ENCODE measurements at regions not wholly inside any gene's neighbourhood (a gene's known extent, or its start where the extent isn't known, plus 50 kb on each side); places are given as distances from the start of the nearest gene placed in this dataset.

- no peak overlapping the region for H3K4me3 ChIP-seq (replicated peaks in 1 of 3; ENCODE audit: insufficient read depth in 1 of 3, low read depth in 1 of 3, low read length in 3 of 3)
- H3K4me2 ChIP-seq (ENCODE audit: insufficient read depth, low read length): no peak overlapping the region
- no peak overlapping the region for H3K9ac ChIP-seq (replicated peaks; ENCODE audit: extremely low read depth, insufficient read depth, low read length)
- no peaks in the 10 kb centered on the region for H3K36me3 ChIP-seq (ENCODE audit: control insufficient read depth in 2 of 2, extremely low read depth in 1 of 2, insufficient read depth in 2 of 2, low read length in 2 of 2)
- ChIA-PET POLR2A (no interaction called here), CTCF (interaction anchor here (0.9 to 1.7 kb wide), 3 partner anchors 15 to 433 kb away, joined by 3 to 4 read pairs (median 3); no protein-coding TSS in a partner anchor)
- intact Hi-C loops (cut with micrococcal nuclease) (no loop called here), dilution Hi-C loops (cut with MboI; ENCODE audit: extremely low pct_ligation_motif_present, low sequenced_read_pairs) (no loop called here)
- H3K4me1 ChIP-seq (ENCODE audit: control insufficient read depth, extremely low read depth, insufficient read depth, low read length): peaks cover 8% of the 10 kb centered on the region
- no peak overlapping the region for H3K27ac ChIP-seq (ENCODE audit: insufficient read depth, low read depth, low read length)
- no peak for FAIRE-seq
- no peaks in the 10 kb centered on the region for H3K9me3 ChIP-seq (replicated peaks; ENCODE audit: control insufficient read depth, insufficient read depth, low read length)
- no peak for DNase-seq (ENCODE audit: low read depth, low spot score)
- no peaks in the 10 kb centered on the region for H3K27me3 ChIP-seq (ENCODE audit: control insufficient read depth in 2 of 2, insufficient read depth in 2 of 2, low read length in 2 of 2)
- TF ChIP-seq POLR2AphosphoS5 (IDR thresholded peaks at IDR 0.05; ENCODE audit: insufficient read depth, low read depth, low read length): no peak
- TF ChIP-seq MYC (IDR thresholded peaks at IDR 0.05; ENCODE audit: low read depth, low read length): no peak
- no peak for TF ChIP-seq EZH2 (IDR thresholded peaks at IDR 0.05; ENCODE audit: borderline replicate concordance, low read depth, low read length, severe bottlenecking)
- TF ChIP-seq JUN (IDR thresholded peaks at IDR 0.05; ENCODE audit: borderline replicate concordance, insufficient read depth, insufficient read length, low read depth): no peak
- no peak for TF ChIP-seq FOS (IDR thresholded peaks at IDR 0.05; ENCODE audit: borderline replicate concordance, insufficient read depth, low read length)
- TF ChIP-seq GATA2 (IDR thresholded peaks at IDR 0.05; ENCODE audit: insufficient read depth, insufficient read length, low read depth, low read length): no peak
- TF ChIP-seq MAX (IDR thresholded peaks at IDR 0.05; ENCODE audit: insufficient read depth, insufficient read length): no peak
- no peak for TF ChIP-seq CTCF (IDR thresholded peaks at IDR 0.05; ENCODE audit: extremely low read depth in 1 of 2, insufficient read depth in 1 of 2, low read depth in 1 of 2, low read length in 2 of 2)
- TF ChIP-seq POLR2A (IDR thresholded peaks at IDR 0.05; ENCODE audit: low read depth, low read length): no peak
- BruUV-seq (replicated peaks): no TSS peak
- H3K79me2 ChIP-seq (ENCODE audit: control insufficient read depth, insufficient read depth, low read length): no peaks in the 10 kb centered on the region
- H3K9me1 ChIP-seq (replicated peaks; ENCODE audit: control insufficient read depth, extremely low read depth, insufficient read depth, low read length): no peaks in the 10 kb centered on the region
- H4K20me1 ChIP-seq (replicated peaks; ENCODE audit: control insufficient read depth, extremely low read depth, insufficient read depth, low read length): no peaks in the 10 kb centered on the region
- H2AFZ ChIP-seq (ENCODE audit: low read depth, low read length): no peak overlapping the region
These were observed 74.3 kb downstream of the MAT2B start for GRCh38 chr5:163579729-163580128.

Measured in endothelial cell of umbilical vein (primary cell).